NCI-H82 treated with DMSO at 0.1 percent for 48 hours (cell line): ENCODE measurements at regions not wholly inside any gene's neighbourhood (a gene's known extent, or its start where the extent isn't known, plus 50 kb on each side); places are given as distances from the start of the nearest gene placed in this dataset.
A peak's percentile ranks its signal among the peaks of the same experiment; 100 is the strongest.
"Not testable (repeated sequence)": the region's sequence is repeated elsewhere in the genome, so short reads cannot be mapped to it uniquely, and the experiment has no call there.

ENCODE experiments used
- DNase-seq: peaks from one replicate; lab custom pipeline; 2025; ENCODE audit not compliant: unreplicated experiment; lab: John Stamatoyannopoulos, UW

DNA sequence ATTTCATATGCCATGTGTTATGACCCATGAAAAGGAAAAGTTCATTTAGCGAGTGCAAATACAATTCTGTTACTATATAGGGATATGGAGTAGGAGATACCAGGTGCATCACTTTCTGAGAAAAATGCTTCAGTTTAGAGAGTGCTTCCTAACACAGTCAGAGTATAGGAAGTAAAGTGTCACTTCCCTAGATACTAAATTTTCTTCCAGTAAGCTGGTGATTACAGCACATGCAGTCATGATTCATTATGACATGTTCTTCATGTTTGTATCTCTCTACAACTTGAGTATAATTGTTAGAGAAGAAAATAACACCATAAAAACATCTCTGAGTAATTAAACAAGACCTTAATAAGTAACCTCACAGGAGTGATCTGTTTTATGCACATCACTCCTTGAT is 837.0 kb downstream of the DNAH5 start:
- no peak for DNase-seq

DNA sequence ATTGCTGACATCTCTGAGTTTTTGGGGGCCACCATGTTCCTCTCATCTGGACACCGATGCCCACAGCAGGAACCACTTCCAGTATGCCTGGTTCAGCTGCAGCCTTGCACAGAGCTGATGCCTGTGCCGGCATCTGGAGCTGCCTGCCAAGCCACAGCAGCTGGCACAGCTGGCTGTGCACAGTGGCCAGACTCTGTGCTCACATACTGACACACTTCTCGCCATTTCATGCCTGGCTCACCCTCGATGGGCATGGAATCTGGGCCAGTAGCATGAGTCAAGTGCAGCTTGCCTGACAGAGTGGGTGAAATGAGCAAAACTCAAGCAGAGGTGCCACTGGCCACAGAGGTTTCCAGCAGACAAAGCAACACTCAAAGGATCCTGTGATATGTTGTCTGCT is 863.4 kb downstream of the DNAH5 start:
- no peak for DNase-seq

DNA sequence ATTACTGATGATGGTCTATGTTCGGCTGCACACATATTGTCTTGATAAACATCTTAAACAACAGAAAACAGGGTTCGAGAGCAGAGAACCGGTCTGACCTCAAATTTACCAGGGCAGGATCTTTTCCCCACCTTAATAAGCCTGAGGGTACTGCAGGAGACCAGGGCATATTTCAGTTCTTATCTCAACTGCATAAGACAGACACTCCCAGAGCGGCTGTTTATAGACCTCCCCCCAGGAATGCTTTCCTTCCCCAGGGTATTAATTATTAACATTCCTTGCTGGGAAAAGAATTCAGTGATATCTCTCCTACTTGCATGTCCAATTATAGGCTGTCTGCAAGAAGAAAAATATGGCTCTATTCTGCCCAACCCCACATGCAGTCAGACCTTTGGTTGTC is 871.6 kb downstream of the DNAH5 start:
- DNase-seq: not testable (repeated sequence)

DNA sequence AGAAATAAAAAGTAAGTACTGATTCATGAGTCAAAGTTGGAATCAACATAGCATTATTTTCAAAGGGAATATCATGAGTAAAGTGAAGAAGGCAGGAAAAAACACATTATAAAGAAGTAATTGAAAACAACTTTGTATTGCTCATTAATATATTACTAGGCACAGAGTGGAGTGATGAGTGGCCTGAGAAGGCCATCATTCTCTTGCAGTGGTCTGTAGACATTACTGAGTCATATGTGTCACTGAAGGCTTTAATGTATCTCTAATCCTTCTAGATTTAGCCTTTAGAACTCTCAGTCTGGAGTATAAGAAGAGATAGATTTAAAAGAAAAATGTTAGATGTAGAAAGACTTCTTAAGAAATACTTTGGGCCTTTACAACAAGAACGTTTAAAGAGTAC is 881.4 kb downstream of the DNAH5 start:
- no peak for DNase-seq

DNA sequence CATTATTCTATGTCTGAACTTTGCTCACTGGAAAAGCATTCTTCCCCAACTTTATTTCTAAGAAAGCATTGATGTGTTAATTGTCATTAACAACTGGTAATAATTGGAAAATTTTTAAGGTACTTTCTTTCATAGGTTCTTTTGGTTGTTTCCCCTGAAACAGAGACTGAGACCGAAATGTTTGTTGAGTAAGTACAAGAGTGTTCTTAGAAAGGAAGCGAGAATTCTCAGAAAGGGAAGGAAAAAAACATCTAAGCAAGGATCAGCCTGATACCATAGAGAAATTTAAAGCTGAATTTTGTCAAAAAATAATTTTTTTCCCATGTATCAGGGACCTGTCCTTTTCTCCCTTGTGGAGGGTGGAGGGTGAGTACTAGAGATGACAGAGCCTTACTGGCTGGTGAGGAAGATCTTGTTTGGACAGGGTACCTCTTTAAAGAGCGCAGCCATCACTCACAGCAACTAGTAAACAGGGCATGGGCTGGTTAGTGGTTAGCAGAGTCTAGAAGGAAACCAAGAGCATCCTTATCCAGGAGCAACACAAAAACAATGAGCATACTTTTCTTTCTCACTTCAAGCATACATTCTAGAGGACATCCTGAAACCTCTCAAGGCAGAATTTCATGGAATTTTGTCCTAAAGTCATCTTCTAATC is 898.5 kb downstream of the DNAH5 start:
- no peak for DNase-seq

DNA sequence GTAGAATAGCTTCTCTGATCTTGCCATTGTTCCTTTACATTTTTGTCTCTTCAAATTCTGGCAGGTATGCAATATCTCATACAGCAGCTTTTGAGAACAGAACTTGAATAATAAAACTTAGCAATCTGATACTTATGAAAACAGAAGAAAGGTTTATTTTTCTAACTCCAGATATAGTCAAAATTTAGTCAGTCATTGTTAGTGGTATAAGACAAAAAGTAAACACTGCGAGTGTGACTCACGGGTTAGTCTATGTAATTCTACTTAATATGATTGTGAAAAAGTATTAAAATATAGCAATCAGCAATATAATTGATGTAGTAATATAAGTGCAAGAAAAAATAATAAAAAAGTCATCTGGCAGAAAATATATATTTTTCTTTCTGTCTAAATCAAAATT is 910.4 kb downstream of the DNAH5 start:
- DNase-seq: no peak

DNA sequence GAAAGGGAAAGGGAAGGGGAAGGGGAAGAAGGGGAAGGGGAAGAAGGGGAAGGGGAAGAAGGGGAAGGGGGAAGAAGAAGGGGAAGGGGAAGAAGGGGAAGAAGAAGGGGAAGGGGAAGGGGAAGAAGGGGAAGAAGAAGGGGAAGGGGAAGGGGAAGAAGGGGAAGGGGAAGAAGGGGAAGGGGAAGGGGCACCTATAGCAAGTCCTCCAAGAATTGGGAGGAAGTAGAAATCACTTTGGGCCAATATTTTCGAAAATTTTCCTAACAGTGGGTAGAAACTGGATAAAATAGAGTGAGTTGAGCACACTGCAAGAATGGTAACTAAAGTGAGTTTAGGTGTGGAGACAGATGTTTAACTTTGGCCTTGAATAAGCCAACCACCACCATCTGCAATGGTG is 915.3 kb downstream of the DNAH5 start:
- DNase-seq: no peak

DNA sequence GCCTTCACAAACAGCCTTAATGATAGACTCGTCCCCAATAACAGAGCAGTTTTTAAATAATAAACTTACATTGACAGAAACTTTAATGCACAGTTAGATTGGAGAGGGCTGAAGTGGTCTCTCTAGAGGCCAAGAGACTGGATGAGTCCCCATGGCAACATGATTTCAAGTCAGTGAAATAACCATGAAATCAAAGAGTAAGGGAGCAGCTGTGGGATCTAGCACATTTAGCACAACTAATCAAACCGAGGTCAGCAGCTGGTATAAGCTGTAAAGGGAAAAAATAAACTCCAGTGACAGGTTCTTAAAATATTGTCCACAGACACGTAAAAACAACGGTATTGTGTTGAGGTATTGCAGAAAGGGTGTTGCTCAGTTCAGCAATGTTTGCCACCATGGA is 916.6 kb downstream of the DNAH5 start:
- no peak for DNase-seq

DNA sequence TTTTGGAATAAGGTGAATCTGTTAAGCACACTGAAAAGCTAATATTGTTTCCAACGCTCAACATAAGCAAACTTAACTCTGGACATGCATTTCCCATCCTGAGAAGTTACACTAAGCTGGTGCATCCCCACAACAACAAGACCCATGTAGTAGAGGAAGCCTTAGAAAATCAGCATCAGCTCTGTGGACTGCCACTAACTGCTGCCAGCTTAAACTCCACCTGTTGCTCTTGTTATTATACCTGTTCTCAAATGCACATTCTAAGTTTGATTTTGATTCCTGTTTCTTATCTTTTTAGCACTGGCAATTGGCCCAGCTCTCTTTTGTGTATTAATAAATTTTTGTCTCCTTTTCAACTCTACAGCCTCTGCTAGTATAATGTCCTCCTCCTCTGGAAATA is 924.8 kb downstream of the DNAH5 start:
- no peak for DNase-seq

DNA sequence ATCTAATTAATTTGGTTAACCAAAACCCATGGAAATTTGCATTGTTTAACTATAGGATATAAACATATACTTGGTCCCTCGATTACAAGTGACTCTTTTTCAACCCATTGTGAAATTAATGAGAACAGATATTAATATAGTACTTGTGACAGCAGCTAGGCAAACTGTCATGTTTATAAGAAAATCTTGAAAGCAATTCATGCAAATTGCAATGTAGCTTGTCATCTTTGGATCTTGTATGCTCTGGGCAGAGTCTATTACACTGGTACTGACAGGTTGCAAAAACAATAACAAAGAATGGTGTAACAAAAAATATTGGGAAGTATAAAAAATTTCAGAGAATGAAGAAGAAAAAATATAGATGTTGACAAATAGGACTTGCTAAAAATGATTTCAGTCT is 941.0 kb downstream of the DNAH5 start:
- no peak for DNase-seq

DNA sequence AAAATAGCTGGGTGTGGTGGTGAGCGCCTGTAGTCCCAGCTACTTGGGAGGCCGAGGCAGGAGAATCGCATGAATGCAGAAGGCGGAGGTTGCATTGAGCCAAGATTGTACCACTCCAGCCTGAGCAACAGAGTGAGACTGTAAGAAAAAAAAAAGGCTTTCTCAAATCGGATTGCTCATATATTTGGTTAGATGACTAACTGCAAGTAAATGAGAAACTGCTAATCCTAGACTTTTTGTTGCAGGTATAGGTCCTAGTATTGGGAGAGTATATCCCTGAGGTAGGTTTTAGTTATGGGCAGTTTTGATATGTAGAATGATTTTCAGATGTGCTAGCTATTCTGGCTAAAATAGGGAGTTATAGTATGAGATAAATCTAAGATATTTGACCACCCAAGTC is 944.8 kb downstream of the DNAH5 start:
- DNase-seq: no peak

DNA sequence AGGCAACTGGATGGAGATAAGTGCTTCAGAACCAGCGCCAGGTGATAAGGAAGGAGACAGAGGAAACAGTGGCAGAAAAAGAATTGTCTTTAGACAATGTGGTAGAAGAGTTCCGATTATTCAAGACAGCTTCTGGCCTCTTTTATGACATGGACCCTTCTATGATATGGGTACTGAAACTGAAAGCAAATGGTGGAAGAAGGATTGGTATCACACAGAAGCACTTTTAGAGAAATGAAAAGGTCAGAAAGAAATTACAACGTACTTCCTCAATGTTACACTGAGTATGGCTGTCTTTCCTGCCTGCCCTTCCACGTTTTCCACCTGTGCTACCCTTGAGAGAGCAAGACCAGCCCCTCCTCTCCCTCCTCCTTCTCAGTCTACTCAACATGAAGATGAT is 959.3 kb downstream of the DNAH5 start:
- no peak for DNase-seq

DNA sequence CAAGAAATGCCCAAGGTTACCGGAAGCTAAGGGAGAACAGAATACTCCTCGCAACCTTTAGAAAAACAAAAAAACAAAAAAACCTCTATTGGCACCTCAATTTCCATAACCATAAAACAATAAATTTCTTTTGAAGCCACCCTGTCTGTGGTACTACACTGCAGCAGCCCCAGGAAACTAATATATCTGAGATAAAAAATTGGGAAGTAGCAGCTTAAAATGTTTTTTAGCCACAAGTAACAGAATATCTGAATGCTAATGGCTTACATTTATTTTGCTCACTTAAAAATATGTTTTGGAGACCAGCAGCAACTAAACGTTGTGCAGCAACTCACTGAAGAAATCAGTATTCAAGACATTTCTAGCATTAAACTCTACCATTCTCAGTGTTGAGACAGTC is 969.6 kb downstream of the DNAH5 start:
- DNase-seq: no peak

DNA sequence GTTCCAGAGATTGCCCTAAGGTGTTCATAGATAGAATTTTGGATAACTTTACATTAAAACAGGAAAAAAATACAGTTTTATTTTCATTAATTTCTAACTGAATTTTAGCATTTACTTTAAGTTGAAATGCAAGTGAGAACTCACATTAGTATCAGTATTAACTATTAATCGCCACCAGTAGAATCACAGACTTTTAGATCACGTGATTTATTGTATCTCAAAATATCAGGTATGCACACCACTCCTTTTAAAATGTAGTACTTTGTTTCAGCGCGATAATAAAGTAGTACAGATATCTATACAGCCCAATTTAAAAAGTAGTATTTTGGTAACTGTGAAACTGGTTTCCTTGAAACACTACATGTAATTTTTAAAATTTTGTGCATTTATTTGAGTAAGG is 978.7 kb downstream of the DNAH5 start:
- no peak for DNase-seq

DNA sequence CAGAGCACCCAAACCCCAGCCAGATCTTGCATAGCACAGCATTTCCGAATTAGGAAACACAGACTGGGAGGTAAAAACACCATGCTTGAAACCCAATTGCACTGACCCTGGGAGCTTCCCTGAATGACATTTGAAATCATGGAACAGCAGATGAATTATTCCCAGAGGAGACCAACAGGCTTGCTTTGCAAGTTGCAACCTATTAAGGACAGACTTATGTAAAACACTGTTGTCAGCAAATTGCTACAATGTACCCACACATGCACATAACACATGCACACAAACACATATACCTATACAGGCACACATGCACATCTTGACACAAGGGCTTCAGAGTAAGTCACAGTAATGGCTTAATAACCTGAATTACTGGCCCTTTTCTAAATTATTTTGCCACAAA is 984.8 kb downstream of the DNAH5 start:
- DNase-seq: no peak

DNA sequence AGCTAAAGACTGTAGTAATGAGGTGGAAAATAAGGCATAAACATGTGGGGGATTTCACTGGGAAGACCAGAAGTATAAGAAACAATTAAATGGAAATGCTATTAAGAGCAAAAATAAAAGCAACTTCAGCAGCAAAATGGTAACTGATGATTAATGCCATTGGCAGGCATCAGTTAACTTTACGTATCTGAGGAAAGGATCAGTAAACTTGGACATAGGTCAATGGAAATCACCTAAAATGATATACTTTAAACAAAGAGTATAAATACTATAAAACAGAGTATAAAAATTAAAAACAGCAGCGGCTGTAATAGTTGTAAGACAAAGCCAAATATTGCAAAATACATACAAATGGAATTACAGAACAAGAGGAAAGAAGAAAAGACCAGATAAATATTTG is 992.1 kb downstream of the DNAH5 start:
- no peak for DNase-seq

DNA sequence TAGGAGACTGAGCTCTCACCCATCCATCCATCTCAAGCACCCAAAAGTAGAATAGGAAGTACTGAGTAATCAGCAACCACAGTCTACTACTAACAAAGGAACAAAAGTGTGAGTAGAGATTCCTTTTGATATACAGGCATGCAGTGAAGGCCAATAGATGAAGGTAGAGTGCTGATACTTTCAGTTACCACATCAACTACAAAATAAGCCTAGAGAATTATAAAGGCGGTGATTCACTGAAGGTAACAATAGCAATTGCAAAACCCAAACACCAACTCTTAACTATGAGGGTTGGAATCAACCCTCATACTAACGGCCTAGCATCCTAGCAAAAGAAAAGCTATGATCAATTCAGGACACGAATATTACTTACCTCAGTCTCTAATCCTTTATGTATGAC is 992.6 kb downstream of the DNAH5 start:
- no peak for DNase-seq

DNA sequence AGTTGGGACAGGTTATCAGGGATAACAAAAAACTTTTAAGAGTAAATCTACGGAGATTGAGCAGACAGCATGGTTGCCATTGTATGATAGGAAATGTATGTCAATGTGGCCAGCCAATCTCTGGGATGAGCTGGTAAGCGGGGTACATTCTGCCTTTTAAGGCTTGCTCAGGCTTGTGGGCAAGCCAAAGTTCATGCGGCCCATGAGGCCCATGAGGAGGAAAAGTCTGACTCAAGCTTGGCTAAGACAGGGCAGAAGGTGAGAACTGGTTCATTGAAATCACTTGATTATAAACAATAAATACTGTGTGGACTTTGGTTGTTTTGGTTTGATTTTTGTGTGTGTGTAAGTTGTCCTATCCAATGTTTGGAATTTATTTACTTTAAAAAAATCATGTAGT is 997.1 kb downstream of the DNAH5 start:
- DNase-seq: no peak

DNA sequence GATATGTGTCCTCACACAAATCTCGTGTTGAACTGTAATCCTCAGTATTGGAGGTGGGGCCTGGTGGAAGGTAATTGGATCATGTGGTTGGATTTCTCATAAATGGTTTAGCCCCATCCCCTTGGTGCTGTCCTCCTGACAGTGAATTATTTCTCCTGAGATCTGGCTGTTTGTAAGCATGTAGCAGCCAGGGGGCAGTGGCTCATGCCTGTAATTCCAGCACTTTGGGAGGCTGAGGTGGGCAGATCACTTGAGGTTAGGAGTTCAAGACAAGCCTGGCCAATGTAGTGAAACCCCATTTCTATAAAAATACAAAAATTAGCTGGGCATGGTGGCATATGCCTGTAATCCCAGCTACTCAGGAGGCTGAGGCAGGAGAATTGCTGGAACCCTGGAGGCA is 999.0 kb downstream of the DNAH5 start:
- peak; percentile 65 for DNase-seq

DNA sequence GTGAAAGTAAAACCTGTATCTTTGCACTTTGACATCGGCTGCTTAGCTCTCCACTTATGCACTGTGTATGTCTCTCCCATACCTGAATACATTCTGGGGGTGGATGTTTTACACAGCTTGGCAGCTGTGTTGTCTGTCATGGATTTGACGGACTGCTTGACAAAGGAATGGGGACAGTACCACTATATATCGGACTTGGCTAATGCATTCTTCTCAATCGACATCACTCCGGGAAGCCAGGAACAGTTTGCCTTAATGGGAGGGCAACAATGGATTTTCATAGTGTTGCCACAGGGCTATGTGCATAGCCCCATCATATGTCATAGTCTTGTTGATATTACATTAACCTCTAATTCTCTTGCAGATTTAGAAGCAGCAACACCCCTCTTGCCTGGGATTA is 1008.3 kb downstream of the DNAH5 start:
- no peak for DNase-seq

DNA sequence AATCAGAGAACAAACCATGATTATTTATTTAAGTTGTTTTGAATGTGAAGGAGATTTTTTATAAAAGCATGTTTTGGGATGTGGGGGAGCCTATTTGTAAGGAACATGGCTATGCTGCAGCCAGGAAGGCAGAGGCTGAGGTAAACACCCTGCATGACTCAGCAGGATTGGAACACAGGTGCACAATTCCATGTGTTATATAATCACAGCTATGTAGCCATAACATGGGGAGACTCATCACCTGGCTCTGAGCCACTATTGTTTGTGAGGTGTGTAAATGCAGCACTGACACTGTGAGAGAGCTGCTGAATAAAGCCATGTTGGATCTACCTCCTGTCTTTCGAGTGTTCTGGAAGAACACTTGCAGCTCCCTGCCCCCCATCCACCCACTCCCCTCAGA is 1009.8 kb downstream of the DNAH5 start:
- no peak for DNase-seq

DNA sequence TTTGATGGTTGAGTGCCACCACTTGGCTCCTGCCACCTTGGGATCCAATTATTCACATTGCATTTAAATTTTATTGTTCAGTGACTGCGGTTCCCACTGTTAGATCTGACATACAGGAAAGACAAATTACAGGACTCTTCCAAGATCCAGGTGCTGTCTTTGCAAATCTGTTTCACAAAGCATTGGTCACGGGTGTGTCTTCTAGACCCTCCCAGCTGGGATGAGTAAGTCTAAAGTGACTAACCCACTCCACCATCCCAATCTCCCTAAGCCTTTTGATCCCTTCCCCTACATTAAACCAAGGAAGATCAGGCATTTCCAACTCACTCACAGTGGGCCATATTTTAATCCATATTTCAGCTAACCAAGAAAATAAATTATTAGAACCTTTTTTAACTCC is 1016.3 kb upstream of the CTNND2 start:
- DNase-seq: no peak

DNA sequence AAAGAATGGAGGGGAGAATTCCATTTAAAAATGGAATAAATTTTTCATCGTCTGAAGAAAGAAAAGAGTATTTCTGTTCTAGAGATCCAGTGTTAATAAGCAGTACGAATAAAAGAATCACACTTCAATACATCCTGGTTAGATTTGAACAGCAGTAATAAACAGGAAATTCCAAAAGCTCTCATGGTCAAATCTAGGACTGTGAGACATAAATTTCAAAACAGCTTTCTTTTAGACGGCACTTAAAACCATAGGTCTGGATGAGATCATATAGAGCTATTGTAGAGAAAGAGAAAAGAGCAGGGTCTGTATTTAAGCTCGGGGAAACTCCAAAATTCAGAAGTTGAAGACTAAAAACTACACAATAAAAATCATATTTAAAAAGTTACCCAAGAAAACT is 1006.9 kb upstream of the CTNND2 start:
- DNase-seq: no peak

DNA sequence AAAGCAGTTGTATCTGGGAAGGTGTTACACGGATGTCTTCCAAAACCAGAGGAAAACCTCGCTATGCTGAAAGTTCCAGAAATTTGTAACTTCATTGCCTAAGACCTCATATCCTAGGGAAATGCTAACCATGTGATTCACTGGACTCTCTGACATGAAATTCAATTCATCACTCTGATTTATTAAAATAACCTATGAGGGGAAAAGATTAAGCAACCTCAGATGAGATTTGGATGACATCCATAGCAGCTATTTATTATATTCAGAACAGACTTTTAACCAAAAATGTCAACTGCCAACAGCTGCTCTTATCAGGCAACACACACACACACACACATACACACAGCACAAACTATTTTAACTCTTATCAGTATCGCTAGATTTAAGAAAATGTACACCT is 1006.4 kb upstream of the CTNND2 start:
- no peak for DNase-seq
